ENCODE measurements at regions not wholly inside any gene's neighbourhood (a gene's known extent, or its start where the extent isn't known, plus 50 kb on each side); places are given as distances from the start of the nearest gene placed in this dataset.
"Not testable (repeated sequence)": the region's sequence is repeated elsewhere in the genome, so short reads cannot be mapped to it uniquely, and the experiment has no call there.

GRCh38 chr3:125781678-125782077, 186.4 kb upstream of the OSBPL11 start:
- DNase-seq (ENCODE audit: low read depth in 3 of 3, low spot score in 2 of 3): not testable (repeated sequence)

- not testable (repeated sequence) for DNase-seq (ENCODE audit: low read depth in 3 of 3, low spot score in 2 of 3)
Measured at GRCh38 chr3:125790312-125790711, 178.7 kb upstream of the ROPN1B start.

GRCh38 chr3:125791021-125791420, 178.0 kb upstream of the ROPN1B start:
- DNase-seq (ENCODE audit: low read depth in 3 of 3, low spot score in 2 of 3): not testable (repeated sequence)

- DNase-seq (ENCODE audit: low read depth in 3 of 3, low spot score in 2 of 3): not testable (repeated sequence)
Measured at GRCh38 chr3:125810010-125810409, 159.0 kb upstream of the ROPN1B start.

- DNase-seq (ENCODE audit: low read depth in 3 of 3, low spot score in 2 of 3): not testable (repeated sequence)
Measured at GRCh38 chr3:125822175-125822574, 146.8 kb upstream of the ROPN1B start.

- not testable (repeated sequence) for DNase-seq (ENCODE audit: low read depth in 3 of 3, low spot score in 2 of 3)
Measured at GRCh38 chr3:125831005-125831750, 137.8 kb upstream of the ROPN1B start.

- not testable (repeated sequence) for DNase-seq (ENCODE audit: low read depth in 3 of 3, low spot score in 2 of 3)
Measured at GRCh38 chr3:125835562-125835961, 133.4 kb upstream of the ROPN1B start.

GRCh38 chr3:125836011-125836551, 132.9 kb upstream of the ROPN1B start:
- not testable (repeated sequence) for DNase-seq (ENCODE audit: low read depth in 3 of 3, low spot score in 2 of 3)

GRCh38 chr3:125836786-125837185, 132.2 kb upstream of the ROPN1B start:
- not testable (repeated sequence) for DNase-seq (ENCODE audit: low read depth in 3 of 3, low spot score in 2 of 3)

GRCh38 chr3:125838857-125839256, 130.1 kb upstream of the ROPN1B start:
- DNase-seq (ENCODE audit: low read depth in 3 of 3, low spot score in 2 of 3): not testable (repeated sequence)

GRCh38 chr3:125840465-125840864, 128.5 kb upstream of the ROPN1B start:
- DNase-seq (ENCODE audit: low read depth in 3 of 3, low spot score in 2 of 3): not testable (repeated sequence)

GRCh38 chr3:125847966-125848365, 121.0 kb upstream of the ROPN1B start:
- DNase-seq (ENCODE audit: low read depth in 3 of 3, low spot score in 2 of 3): not testable (repeated sequence)

- DNase-seq (ENCODE audit: low read depth in 3 of 3, low spot score in 2 of 3): not testable (repeated sequence)
Measured at GRCh38 chr3:125855006-125855405, 114.0 kb upstream of the ROPN1B start.

GRCh38 chr3:125860547-125860946, 108.4 kb upstream of the ROPN1B start:
- DNase-seq (ENCODE audit: low read depth in 3 of 3, low spot score in 2 of 3): not testable (repeated sequence)

- DNase-seq (ENCODE audit: low read depth in 3 of 3, low spot score in 2 of 3): not testable (repeated sequence)
Measured at GRCh38 chr3:125862841-125863254, 106.1 kb upstream of the ROPN1B start.

- DNase-seq (ENCODE audit: low read depth in 3 of 3, low spot score in 2 of 3): not testable (repeated sequence)
Measured at GRCh38 chr3:125864532-125864931, 104.4 kb upstream of the ROPN1B start.

- DNase-seq (ENCODE audit: low read depth in 3 of 3, low spot score in 2 of 3): not testable (repeated sequence)
Measured at GRCh38 chr3:125886006-125886405, 83.0 kb upstream of the ROPN1B start.

- DNase-seq (ENCODE audit: low read depth in 3 of 3, low spot score in 2 of 3): not testable (repeated sequence)
Measured at GRCh38 chr3:125899181-125899580, 69.8 kb upstream of the ROPN1B start.

GRCh38 chr3:125901473-125901872, 67.5 kb upstream of the ROPN1B start:
- not testable (repeated sequence) for DNase-seq (ENCODE audit: low read depth in 3 of 3, low spot score in 2 of 3)

GRCh38 chr3:125903780-125904455, 65.1 kb upstream of the ROPN1B start:
- DNase-seq (ENCODE audit: low read depth in 3 of 3, low spot score in 2 of 3): not testable (repeated sequence)

- DNase-seq (ENCODE audit: low read depth in 3 of 3, low spot score in 2 of 3): not testable (repeated sequence)
Measured at GRCh38 chr3:125907279-125907678, 61.7 kb upstream of the ROPN1B start.
